GM12878 (cell line): ENCODE measurements at regions not wholly inside any gene's neighbourhood (a gene's known extent, or its start where the extent isn't known, plus 50 kb on each side); places are given as distances from the start of the nearest gene placed in this dataset.

Source experiments
- ATAC-seq: fragments of 200-7000 bp; cut with Tn5 transposase; 3 replicates; pipeline ENCODE4 v1.9.1; 2020; ENCODE audit warnings: mild to moderate bottlenecking, moderate library complexity
- BruUV-seq: library from RNA; stranded (reverse); fragments of 400-500 nt; replicated peaks from 2 replicates; lab custom pipeline; 2021; lab: Mats Ljungman, UMichigan
- CTCF ChIA-PET: fragments of 300-600 bp; sonication (Branson Sonifier 250); formaldehyde crosslinking; extraction: SDS; loops from one replicate; lab custom pipeline; 2021; ENCODE audit warnings: inconsistent platforms; lab: Yijun Ruan, JAX
- POLR2A ChIA-PET: fragments of 350-600 bp; formaldehyde crosslinking; extraction: SDS; loops from one replicate; lab custom pipeline; 2021; ENCODE audit warnings: inconsistent platforms; lab: Charles Lee
- RAD21 ChIA-PET: fragments of 300-600 bp; sonication (Branson Sonifier 250); formaldehyde crosslinking; loops from one replicate; lab custom pipeline; 2023; ENCODE audit warnings: antibody characterized with exemption; ENCODE audit not compliant: unreplicated experiment; lab: Charles Lee
- SMC1A ChIA-PET: fragments of 300-600 bp; sonication (Branson Sonifier 250); formaldehyde crosslinking; loops from one replicate; lab custom pipeline; 2023; ENCODE audit not compliant: unreplicated experiment, uncharacterized antibody; lab: Charles Lee
- DNase-seq: peaks from one replicate; pipeline ENCODE4 v3.0.0-alpha.2; 2011; ENCODE audit warnings: low read depth, low spot score
- FAIRE-seq: peaks from 3 replicates; lab custom pipeline; 2011; peaks lifted over from hg19 to GRCh38; lab: Jason Lieb, UNC
- H2AFZ ChIP-seq: 2 replicates; pipeline ENCODE4 v1.6.0; 2011; ENCODE audit warnings: low read depth, low read length, control low read depth; ENCODE audit not compliant: control insufficient read depth
- H3K27ac ChIP-seq: 2 replicates; pipeline ENCODE4 v1.5.1; 2011; ENCODE audit warnings: control low read depth; ENCODE audit not compliant: control insufficient read depth, insufficient read depth
- H3K27me3 ChIP-seq, 2 experiments: replicated peaks in 1 of 2; 2 replicates each; pipeline versions ENCODE4 v1.6.0 to v1.6.1; 2011; ENCODE audit warnings: low read length in 1 of 2; ENCODE audit not compliant: control insufficient read depth in 2 of 2, insufficient read depth in 2 of 2
- H3K36me3 ChIP-seq, 2 experiments: 2 replicates each; pipeline ENCODE4 v1.5.1; 2011; ENCODE audit warnings: low read length in 1 of 2; ENCODE audit not compliant: control insufficient read depth in 2 of 2, insufficient read depth in 2 of 2
- H3K4me1 ChIP-seq: 2 replicates; pipeline ENCODE4 v1.6.1; 2011; ENCODE audit warnings: mild to moderate bottlenecking, low read length, moderate library complexity, mixed read lengths; ENCODE audit not compliant: control insufficient read depth, insufficient read depth
- H3K4me2 ChIP-seq: 2 replicates; pipeline ENCODE4 v1.6.0; 2011; ENCODE audit warnings: control low read depth; ENCODE audit not compliant: control insufficient read depth, insufficient read depth
- H3K4me3 ChIP-seq: fragments of 200-600 bp; sonication (generic); 2 replicates; pipeline ENCODE4 v1.5.1; 2016
- H3K79me2 ChIP-seq: 2 replicates; pipeline ENCODE4 v1.6.0; 2011; ENCODE audit warnings: low read length; ENCODE audit not compliant: control insufficient read depth, insufficient read depth
- H3K9ac ChIP-seq: 2 replicates; pipeline ENCODE4 v1.8.0; 2011; ENCODE audit warnings: low read length, control low read depth, mixed read lengths; ENCODE audit not compliant: control insufficient read depth, insufficient read depth
- H3K9me3 ChIP-seq: replicated peaks from 3 replicates; pipeline ENCODE4 v1.5.1; 2011; ENCODE audit warnings: mild to moderate bottlenecking, low read length; ENCODE audit not compliant: control insufficient read depth, insufficient read depth
- H4K20me1 ChIP-seq: 2 replicates; pipeline ENCODE4 v1.6.0; 2011; ENCODE audit not compliant: control insufficient read depth, insufficient read depth
- CBX3 ChIP-seq: fragments of 200-600 bp; sonication (generic); IDR thresholded peaks from 2 replicates; pipeline ENCODE4 v1.6.1; 2016; ENCODE audit warnings: low read depth, borderline replicate concordance
- CUX1 ChIP-seq: IDR thresholded peaks from 2 replicates; pipeline ENCODE4 v1.6.1; 2012; ENCODE audit warnings: improper control_type of control experiment, low read depth, low read length; ENCODE audit not compliant: insufficient replicate concordance
- E2F4 ChIP-seq: IDR thresholded peaks from 2 replicates; pipeline ENCODE4 v1.6.1; 2012; ENCODE audit warnings: low read depth, low read length, improper control_type of control experiment
- EP300 ChIP-seq, 2 experiments: fragments of 150-350 bp in 1 of 2; IDR thresholded peaks; 2 replicates each; pipeline ENCODE4 v1.6.1; 2011 to 2012; ENCODE audit warnings: low read depth in 2 of 2, low read length in 2 of 2, borderline replicate concordance in 1 of 2, improper control_type of control experiment in 1 of 2, inconsistent platforms in 1 of 2; ENCODE audit not compliant: control insufficient read depth in 1 of 2
- KAT2A ChIP-seq: conservative IDR thresholded peaks from 2 replicates; pipeline ENCODE4 v1.6.1; 2011; ENCODE audit warnings: low read depth, low read length; ENCODE audit not compliant: control insufficient read depth
- MEF2A ChIP-seq: IDR thresholded peaks from 2 replicates; pipeline ENCODE4 v1.6.1; 2011; ENCODE audit warnings: low read depth, mild to moderate bottlenecking, low read length, moderate library complexity; ENCODE audit not compliant: insufficient read depth
- MXI1 ChIP-seq: fragments of 150-350 bp; IDR thresholded peaks from 2 replicates; pipeline ENCODE4 v1.6.1; 2011; ENCODE audit warnings: low read depth, mild to moderate bottlenecking, inconsistent platforms, low read length, improper control_type of control experiment
- NR2F1 ChIP-seq: fragments of 450-650 bp; conservative IDR thresholded peaks from 2 replicates; pipeline ENCODE4 v1.6.1; 2017; ENCODE audit warnings: mild to moderate bottlenecking
- POLR2A ChIP-seq: IDR thresholded peaks from 2 replicates; pipeline ENCODE4 v1.6.1; 2011; ENCODE audit warnings: low read depth, mild to moderate bottlenecking, low read length
- SIX5 ChIP-seq: IDR thresholded peaks from 2 replicates; pipeline ENCODE4 v1.6.1; 2011; ENCODE audit warnings: mild to moderate bottlenecking, low read depth, low read length, moderate library complexity; ENCODE audit not compliant: severe bottlenecking
- TCF3 ChIP-seq: IDR thresholded peaks from 2 replicates; pipeline ENCODE4 v1.6.1; 2012; ENCODE audit warnings: low read depth, mild to moderate bottlenecking, low read length, borderline replicate concordance; ENCODE audit not compliant: insufficient read depth
- YBX1 ChIP-seq: fragments of 450-650 bp; IDR thresholded peaks from 2 replicates; pipeline ENCODE4 v1.6.1; 2016; ENCODE audit warnings: antibody characterized with exemption
- ZNF207 ChIP-seq: fragments of 450-650 bp; IDR thresholded peaks from 2 replicates; pipeline ENCODE4 v1.6.1; 2014; ENCODE audit warnings: antibody characterized with exemption, mild to moderate bottlenecking, borderline replicate concordance
- WGBS: methylation state at CpG from one replicate; pipeline ENCODE4 v1.1.6; 2016; ENCODE audit warnings: low lambda C conversion rate; ENCODE audit not compliant: insufficient replicate concordance, insufficient coverage; ENCODE audit errors: missing lambda C conversion rate; 5-methylcytosine and 5-hydroxymethylcytosine counted together
- in situ Hi-C: fragments of 300-500 bp; cut with MboI; formaldehyde crosslinking; loops from 9 replicates; pipeline ENCODE4 v1.14.3; 2018; ENCODE audit warnings: mixed read lengths
- intact Hi-C: fragments of 100-400 bp; cut with micrococcal nuclease; formaldehyde crosslinking; loops from one replicate; pipeline ENCODE4 v1.14.2; 2022; ENCODE audit not compliant: unreplicated experiment

DNA sequence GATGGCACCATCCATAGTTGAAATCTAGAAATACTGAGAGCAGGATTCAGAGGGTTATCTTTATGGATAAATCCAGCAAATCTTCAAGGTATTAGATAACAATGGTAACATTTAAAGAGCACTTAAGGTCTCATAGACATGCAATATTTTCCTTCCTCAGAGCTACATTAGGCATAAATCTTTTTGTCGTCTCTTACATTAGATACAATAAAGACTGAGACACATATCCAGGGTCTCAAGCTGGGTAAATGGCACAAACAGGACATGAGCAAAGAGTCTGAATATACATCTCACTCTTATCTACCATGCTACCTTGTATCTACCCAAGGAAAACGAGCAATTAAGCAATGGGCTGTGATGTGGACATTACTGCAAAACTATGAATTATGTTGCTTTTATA lies 927.3 kb upstream of the EPHA6 start:
- Histone ChIP-seq H3K4me1 (no peaks in the 10 kb centered on the region), H3K9ac (no peak overlapping the region), H2AFZ (no peak overlapping the region), H3K36me3 (no peaks in the 10 kb centered on the region), H3K9me3 (no peaks in the 10 kb centered on the region), H4K20me1 (no peaks in the 10 kb centered on the region), H3K4me2 (no peak overlapping the region), H3K4me3 (no peak overlapping the region), H3K27ac (no peak overlapping the region), H3K79me2 (no peaks in the 10 kb centered on the region), H3K27me3 (no peaks in the 10 kb centered on the region)
- ATAC-seq (no peak), FAIRE-seq (no peak), DNase-seq (no peak)
- SMC1A ChIA-PET: no interaction called here
- RAD21 ChIA-PET: no interaction called here
- in situ Hi-C loops: no loop called here
- WGBS: 45% methylated on average over 2 of the region's 2 CpGs
- CTCF ChIA-PET: no interaction called here
- POLR2A ChIA-PET: no interaction called here
- no peak for TF ChIP-seq KAT2A
- TF ChIP-seq ZNF207: no peak
- TF ChIP-seq CBX3: no peak
- TF ChIP-seq NR2F1: no peak
- no peak for TF ChIP-seq EP300 (IDR thresholded peaks at IDR 0.05; ENCODE audit: borderline replicate concordance in 1 of 2, control insufficient read depth in 1 of 2, low read depth in 2 of 2, low read length in 2 of 2)
- no peak for TF ChIP-seq SIX5
- TF ChIP-seq YBX1: no peak
- TF ChIP-seq MXI1: no peak
- BruUV-seq: no TSS peak
- intact Hi-C loops: no loop called here

DNA sequence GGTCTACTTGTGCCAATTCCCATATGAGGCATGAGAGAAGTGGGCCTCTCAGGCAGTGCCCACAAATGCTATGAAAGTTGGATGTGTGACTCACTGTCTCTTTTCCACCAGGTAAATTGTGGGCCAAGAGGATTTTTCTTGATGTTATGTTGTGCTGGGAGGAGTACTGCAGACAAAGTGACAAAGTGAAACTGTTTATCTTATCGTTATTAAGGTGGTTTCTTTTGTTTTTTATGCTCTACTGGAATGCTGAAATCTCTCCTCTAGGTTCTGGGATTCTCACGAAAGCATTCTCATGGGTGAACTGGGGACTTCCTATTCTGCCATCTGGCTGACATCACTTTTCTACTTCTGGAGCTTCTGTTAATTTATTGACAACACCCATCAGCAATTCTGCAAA lies 919.6 kb upstream of the EPHA6 start:
- ATAC-seq (no peak), DNase-seq (no peak), FAIRE-seq (no peak)
- SMC1A ChIA-PET: interaction anchor here (0.9 kb wide), 1 partner anchor 387 kb away, joined by 3 read pairs; no protein-coding TSS in a partner anchor
- in situ Hi-C loops: no loop called here
- H3K4me1 ChIP-seq: no peaks in the 10 kb centered on the region
- no TSS peak for BruUV-seq
- no peaks in the 10 kb centered on the region for H3K27me3 ChIP-seq
- no peaks in the 10 kb centered on the region for H3K36me3 ChIP-seq
- H2AFZ ChIP-seq: no peak overlapping the region
- no peak overlapping the region for H3K4me3 ChIP-seq
- CTCF ChIA-PET: no interaction called here
- intact Hi-C loops: no loop called here
- no peak overlapping the region for H3K27ac ChIP-seq
- no peaks in the 10 kb centered on the region for H3K9me3 ChIP-seq
- H3K9ac ChIP-seq: no peak overlapping the region
- H4K20me1 ChIP-seq: no peaks in the 10 kb centered on the region
- no peak overlapping the region for H3K4me2 ChIP-seq
- POLR2A ChIA-PET: no interaction called here
- 13% methylated on average over 2 of the region's 2 CpGs for WGBS
- no peaks in the 10 kb centered on the region for H3K79me2 ChIP-seq
- RAD21 ChIA-PET: no interaction called here
- TF ChIP-seq NR2F1 (no peak), POLR2A (no peak), E2F4 (no peak), TCF3 (no peak), CUX1 (no peak), MEF2A (no peak)
